C4-2B (cell line): ENCODE measurements at regions not wholly inside any gene's neighbourhood (a gene's known extent, or its start where the extent isn't known, plus 50 kb on each side); places are given as distances from the start of the nearest gene placed in this dataset.

ENCODE experiments used
- H3K27ac ChIP-seq: fragments of 450-650 bp; 2 replicates; pipeline ENCODE4 v1.5.1; 2017
- CTCF ChIP-seq: fragments of 450-650 bp; conservative IDR thresholded peaks from 2 replicates; pipeline ENCODE4 v1.5.1; 2017; ENCODE audit warnings: mild to moderate bottlenecking
- ZFX ChIP-seq: fragments of 450-650 bp; IDR thresholded peaks from 2 replicates; pipeline ENCODE4 v1.6.1; 2017

GRCh38 chr14:34035177-34035933 is 84.5 kb upstream of the EGLN3 start:
- TF ChIP-seq CTCF = no peak
- no peak for TF ChIP-seq ZFX
- H3K27ac ChIP-seq = no peak overlapping the region

GRCh38 chr14:34034447-34035176 is 83.7 kb upstream of the EGLN3 start:
- no peak overlapping the region for H3K27ac ChIP-seq
- TF ChIP-seq ZFX (no peak), CTCF (no peak)

DNA sequence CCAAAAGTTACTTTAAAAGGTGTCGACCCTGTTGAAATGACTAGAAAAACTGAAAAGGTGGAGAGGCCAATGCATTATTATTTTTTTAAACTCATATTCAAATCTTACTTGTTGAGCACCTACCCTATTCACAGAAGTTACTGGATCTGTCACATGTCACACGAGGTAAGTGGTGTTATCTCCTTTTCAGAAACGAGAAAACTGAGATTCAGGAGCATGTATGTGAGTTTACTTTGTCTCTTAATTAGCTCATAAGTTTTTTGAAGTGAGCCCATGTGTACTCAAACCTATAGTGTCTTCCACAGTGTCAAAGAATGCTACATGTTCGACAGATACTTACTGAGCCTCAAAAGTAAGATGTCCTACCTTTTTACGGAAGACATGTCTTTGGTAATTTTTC is 81.8 kb upstream of the EGLN3 start:
- no peak overlapping the region for H3K27ac ChIP-seq
- no peak for TF ChIP-seq CTCF
- no peak for TF ChIP-seq ZFX

- no peak overlapping the region for H3K27ac ChIP-seq
These were observed 80.0 kb upstream of the EGLN3 start for GRCh38 chr14:34030864-34031263.

DNA sequence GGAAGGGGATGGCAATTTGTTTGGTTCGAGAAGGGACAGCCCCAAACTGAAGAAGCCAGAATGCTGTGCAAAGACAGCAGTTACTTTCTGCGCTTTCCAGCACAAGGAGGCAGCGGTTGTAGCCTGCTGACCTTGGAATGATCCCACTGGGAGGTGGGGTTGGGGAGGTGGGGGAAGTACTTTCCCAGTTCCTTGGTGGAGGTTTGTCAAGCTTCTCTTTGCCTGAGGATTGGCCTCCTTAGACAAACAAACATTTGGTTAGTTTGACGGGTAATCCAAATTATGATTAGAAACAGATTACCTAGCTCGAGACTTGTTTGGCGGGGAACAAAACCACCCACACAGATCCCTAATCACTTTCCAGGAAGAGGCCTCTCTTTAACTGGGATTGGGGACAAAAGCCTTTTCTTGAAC is 79.1 kb upstream of the EGLN3 start:
- no peak overlapping the region for H3K27ac ChIP-seq
- TF ChIP-seq ZFX (no peak), CTCF (no peak)

More at GRCh38 chr14:34030864-34031263, 80.0 kb upstream of the EGLN3 start:
- no peak for TF ChIP-seq CTCF
- no peak for TF ChIP-seq ZFX

- no peak overlapping the region for H3K27ac ChIP-seq
- TF ChIP-seq ZFX = no peak
- no peak for TF ChIP-seq CTCF
These were observed 77.2 kb upstream of the EGLN3 start for GRCh38 chr14:34027990-34028495.
